HL-60 (cell line): ENCODE measurements at regions not wholly inside any gene's neighbourhood (a gene's known extent, or its start where the extent isn't known, plus 50 kb on each side); places are given as distances from the start of the nearest gene placed in this dataset.

Source experiments
- GABPA ChIP-seq: IDR thresholded peaks from 2 replicates; pipeline ENCODE4 v1.6.1; 2012; ENCODE audit warnings: low read depth
- POLR2AphosphoS5 ChIP-seq: IDR thresholded peaks from 2 replicates; pipeline ENCODE4 v1.6.1; 2012; ENCODE audit warnings: low read depth
- TF ChIP-seq, protein P1 (sequence below): IDR thresholded peaks from one replicate; pipeline ENCODE4 v1.5.1; 2011; ENCODE audit warnings: low read length, control low read depth, inconsistent platforms; ENCODE audit not compliant: insufficient read depth
- TF ChIP-seq, protein P2 (sequence below): IDR thresholded peaks from 2 replicates; pipeline ENCODE4 v1.6.1; 2012; ENCODE audit warnings: low read depth; ENCODE audit not compliant: insufficient replicate concordance

GRCh38 chrX:2588049-2588448 lies 87.3 kb upstream of the DHRSX start:
- TF ChIP-seq, protein P1, sequence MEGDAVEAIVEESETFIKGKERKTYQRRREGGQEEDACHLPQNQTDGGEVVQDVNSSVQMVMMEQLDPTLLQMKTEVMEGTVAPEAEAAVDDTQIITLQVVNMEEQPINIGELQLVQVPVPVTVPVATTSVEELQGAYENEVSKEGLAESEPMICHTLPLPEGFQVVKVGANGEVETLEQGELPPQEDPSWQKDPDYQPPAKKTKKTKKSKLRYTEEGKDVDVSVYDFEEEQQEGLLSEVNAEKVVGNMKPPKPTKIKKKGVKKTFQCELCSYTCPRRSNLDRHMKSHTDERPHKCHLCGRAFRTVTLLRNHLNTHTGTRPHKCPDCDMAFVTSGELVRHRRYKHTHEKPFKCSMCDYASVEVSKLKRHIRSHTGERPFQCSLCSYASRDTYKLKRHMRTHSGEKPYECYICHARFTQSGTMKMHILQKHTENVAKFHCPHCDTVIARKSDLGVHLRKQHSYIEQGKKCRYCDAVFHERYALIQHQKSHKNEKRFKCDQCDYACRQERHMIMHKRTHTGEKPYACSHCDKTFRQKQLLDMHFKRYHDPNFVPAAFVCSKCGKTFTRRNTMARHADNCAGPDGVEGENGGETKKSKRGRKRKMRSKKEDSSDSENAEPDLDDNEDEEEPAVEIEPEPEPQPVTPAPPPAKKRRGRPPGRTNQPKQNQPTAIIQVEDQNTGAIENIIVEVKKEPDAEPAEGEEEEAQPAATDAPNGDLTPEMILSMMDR = no peak
- no peak for TF ChIP-seq POLR2AphosphoS5
- TF ChIP-seq, protein P2, sequence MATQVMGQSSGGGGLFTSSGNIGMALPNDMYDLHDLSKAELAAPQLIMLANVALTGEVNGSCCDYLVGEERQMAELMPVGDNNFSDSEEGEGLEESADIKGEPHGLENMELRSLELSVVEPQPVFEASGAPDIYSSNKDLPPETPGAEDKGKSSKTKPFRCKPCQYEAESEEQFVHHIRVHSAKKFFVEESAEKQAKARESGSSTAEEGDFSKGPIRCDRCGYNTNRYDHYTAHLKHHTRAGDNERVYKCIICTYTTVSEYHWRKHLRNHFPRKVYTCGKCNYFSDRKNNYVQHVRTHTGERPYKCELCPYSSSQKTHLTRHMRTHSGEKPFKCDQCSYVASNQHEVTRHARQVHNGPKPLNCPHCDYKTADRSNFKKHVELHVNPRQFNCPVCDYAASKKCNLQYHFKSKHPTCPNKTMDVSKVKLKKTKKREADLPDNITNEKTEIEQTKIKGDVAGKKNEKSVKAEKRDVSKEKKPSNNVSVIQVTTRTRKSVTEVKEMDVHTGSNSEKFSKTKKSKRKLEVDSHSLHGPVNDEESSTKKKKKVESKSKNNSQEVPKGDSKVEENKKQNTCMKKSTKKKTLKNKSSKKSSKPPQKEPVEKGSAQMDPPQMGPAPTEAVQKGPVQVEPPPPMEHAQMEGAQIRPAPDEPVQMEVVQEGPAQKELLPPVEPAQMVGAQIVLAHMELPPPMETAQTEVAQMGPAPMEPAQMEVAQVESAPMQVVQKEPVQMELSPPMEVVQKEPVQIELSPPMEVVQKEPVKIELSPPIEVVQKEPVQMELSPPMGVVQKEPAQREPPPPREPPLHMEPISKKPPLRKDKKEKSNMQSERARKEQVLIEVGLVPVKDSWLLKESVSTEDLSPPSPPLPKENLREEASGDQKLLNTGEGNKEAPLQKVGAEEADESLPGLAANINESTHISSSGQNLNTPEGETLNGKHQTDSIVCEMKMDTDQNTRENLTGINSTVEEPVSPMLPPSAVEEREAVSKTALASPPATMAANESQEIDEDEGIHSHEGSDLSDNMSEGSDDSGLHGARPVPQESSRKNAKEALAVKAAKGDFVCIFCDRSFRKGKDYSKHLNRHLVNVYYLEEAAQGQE = no peak
- no peak for TF ChIP-seq GABPA
